HG03565 (cell line): ENCODE measurements at regions not wholly inside any gene's neighbourhood (a gene's known extent, or its start where the extent isn't known, plus 50 kb on each side); places are given as distances from the start of the nearest gene placed in this dataset.
"Not testable (repeated sequence)": the region's sequence is repeated elsewhere in the genome, so short reads cannot be mapped to it uniquely, and the experiment has no call there.

Experiments used
- ATAC-seq: cut with Tn5 transposase; IDR thresholded peaks from one replicate; pipeline ENCODE4 v1.9.1; 2021; ENCODE audit warnings: mild to moderate bottlenecking, moderate library complexity; ENCODE audit not compliant: unreplicated experiment

- ATAC-seq: no peak
These were observed 155.5 kb downstream of the BUB3 start for GRCh38 chr10:123309731-123310130.

- ATAC-seq: no peak
These were observed 162.6 kb downstream of the BUB3 start for GRCh38 chr10:123316776-123317175.

GRCh38 chr10:123318516-123318915 lies 164.3 kb downstream of the BUB3 start:
- ATAC-seq: no peak

- no peak for ATAC-seq
These were observed 165.9 kb downstream of the BUB3 start for GRCh38 chr10:123320091-123320490.

GRCh38 chr10:123323884-123324283 lies 169.7 kb downstream of the BUB3 start:
- no peak for ATAC-seq

GRCh38 chr10:123325663-123326190 lies 171.5 kb downstream of the BUB3 start:
- no peak for ATAC-seq

GRCh38 chr10:123326674-123327073 lies 172.5 kb downstream of the BUB3 start:
- no peak for ATAC-seq

- peak; percentile 55 for ATAC-seq
These were observed 173.2 kb downstream of the BUB3 start for GRCh38 chr10:123327450-123327849.

GRCh38 chr10:123327896-123328295 lies 173.7 kb downstream of the BUB3 start:
- ATAC-seq: no peak

GRCh38 chr10:123331438-123331837 lies 177.2 kb downstream of the BUB3 start:
- no peak for ATAC-seq

- no peak for ATAC-seq
These were observed 192.4 kb downstream of the BUB3 start for GRCh38 chr10:123346581-123346980.

GRCh38 chr10:123348691-123349572 lies 194.7 kb downstream of the BUB3 start:
- ATAC-seq: no peak

- no peak for ATAC-seq
These were observed 197.5 kb downstream of the BUB3 start for GRCh38 chr10:123351715-123352114.

- no peak for ATAC-seq
These were observed 200.3 kb downstream of the BUB3 start for GRCh38 chr10:123354521-123354920.

GRCh38 chr10:123355748-123356481 lies 201.7 kb downstream of the BUB3 start:
- ATAC-seq: no peak

GRCh38 chr10:123356799-123357198 lies 202.6 kb downstream of the BUB3 start:
- ATAC-seq: no peak

- ATAC-seq: no peak
These were observed 203.3 kb downstream of the BUB3 start for GRCh38 chr10:123357421-123357930.

- no peak for ATAC-seq
These were observed 205.3 kb downstream of the BUB3 start for GRCh38 chr10:123359539-123359938.

- ATAC-seq: no peak
These were observed 207.6 kb downstream of the BUB3 start for GRCh38 chr10:123361832-123362231.

GRCh38 chr10:123367195-123367594 lies 213.0 kb downstream of the BUB3 start:
- no peak for ATAC-seq

- not testable (repeated sequence) for ATAC-seq
These were observed 217.4 kb downstream of the BUB3 start for GRCh38 chr10:123371626-123372025.

GRCh38 chr10:123373591-123373990 lies 219.4 kb downstream of the BUB3 start:
- ATAC-seq: no peak
